HG03159 (cell line): ENCODE measurements at regions not wholly inside any gene's neighbourhood (a gene's known extent, or its start where the extent isn't known, plus 50 kb on each side); places are given as distances from the start of the nearest gene placed in this dataset.

Source experiments
- ATAC-seq: cut with Tn5 transposase; IDR thresholded peaks from one replicate; pipeline ENCODE4 v1.9.1; 2021; ENCODE audit warnings: mild to moderate bottlenecking, moderate library complexity; ENCODE audit not compliant: unreplicated experiment

GRCh38 chr16:79814124-79814523 lies 213.6 kb upstream of the MAF start:
- no peak for ATAC-seq

- no peak for ATAC-seq
These were observed 211.0 kb upstream of the MAF start for GRCh38 chr16:79811541-79811940.

DNA sequence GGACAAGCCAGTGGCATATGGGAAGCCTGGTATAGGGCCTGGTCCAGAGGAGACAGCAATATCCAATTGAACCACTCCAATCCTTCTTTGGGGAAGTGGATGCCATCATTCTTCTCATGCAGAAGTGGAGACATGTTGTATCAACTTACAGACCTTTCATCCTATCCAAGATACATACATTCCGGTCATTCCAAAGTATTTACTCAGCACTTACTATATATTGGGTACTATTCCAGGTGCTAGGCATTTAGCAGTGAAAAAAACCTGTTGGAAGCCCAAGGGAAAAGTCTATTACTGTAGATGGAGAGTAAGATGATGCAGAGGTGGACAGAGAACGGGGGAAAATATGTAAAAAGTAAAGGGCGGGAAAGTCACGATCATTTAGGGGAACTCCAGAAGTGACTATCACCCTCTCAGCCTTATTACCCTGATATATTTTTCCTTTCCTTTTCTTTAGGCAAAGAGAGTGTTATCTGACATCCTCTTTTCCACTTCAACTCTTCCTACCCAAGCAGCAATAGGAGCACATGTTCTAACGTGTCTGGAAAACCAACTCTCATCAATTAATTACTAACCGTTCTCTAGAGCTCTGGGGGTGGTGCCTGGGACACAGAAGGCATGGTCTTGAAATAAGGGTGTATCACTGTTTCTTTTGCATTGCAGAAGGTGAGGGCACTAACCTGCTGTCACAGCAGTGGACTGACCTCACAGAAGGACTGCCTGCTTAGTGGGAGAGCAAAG lies 210.1 kb upstream of the MAF start:
- ATAC-seq: no peak

DNA sequence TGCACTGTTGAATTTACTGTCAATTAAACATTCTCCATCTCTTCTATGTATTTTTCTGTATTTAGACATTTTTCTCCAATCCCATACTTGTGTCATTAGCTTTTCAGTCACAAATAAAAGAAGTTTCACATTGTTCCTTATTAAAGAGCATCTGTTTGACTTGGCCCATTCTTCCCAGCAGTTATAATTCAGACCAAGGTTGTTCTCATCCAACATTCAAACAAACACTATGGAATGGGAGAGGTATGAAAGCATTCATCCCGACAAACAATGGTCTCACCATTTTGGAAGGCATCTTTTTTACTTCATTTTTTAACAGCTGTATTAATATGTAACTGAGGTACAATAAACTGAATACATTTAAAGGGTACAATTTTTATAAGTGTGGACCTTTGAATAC lies 208.8 kb upstream of the MAF start:
- no peak for ATAC-seq

DNA sequence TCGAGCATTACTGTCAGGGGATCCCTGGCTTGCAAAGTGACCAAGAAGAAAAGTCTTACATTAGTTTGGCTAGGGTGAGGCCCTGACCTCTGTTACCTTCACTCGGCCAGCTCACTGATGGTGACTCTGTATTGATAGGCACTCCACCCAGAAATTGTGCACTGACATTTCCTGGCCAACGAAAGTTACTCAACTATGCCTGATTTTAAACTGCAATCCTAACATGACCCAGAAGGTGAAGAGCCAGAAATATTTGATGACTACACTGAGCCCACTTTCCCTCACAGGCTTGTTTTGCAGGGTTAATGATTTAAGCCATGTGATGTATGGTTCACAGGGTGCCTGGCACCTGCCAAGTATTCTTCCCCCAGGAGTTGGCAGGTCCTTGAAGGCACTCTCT lies 208.2 kb upstream of the MAF start:
- no peak for ATAC-seq

DNA sequence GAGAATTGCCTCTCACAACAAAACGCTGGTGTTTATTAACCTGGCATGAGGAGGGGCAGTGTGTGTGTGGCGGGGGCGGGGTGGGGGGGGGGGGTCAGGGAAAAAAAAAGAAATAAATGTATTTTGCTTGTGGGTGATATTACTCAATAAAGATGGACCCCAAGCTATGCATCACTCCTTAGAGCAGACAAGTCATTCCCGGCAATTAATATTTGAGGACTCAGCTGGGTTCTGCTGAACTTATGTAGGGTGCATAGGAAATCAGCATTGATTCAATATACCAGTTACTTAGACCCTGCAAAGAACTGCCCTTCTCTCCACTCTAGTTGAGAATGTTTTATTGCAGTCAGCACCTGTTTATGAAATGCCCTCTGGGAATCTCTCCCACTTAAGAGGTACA lies 206.2 kb upstream of the MAF start:
- ATAC-seq: no peak

GRCh38 chr16:79805621-79806020 lies 205.1 kb upstream of the MAF start:
- ATAC-seq: no peak

GRCh38 chr16:79801646-79802045 lies 201.1 kb upstream of the MAF start:
- no peak for ATAC-seq

- ATAC-seq: no peak
These were observed 199.6 kb upstream of the MAF start for GRCh38 chr16:79800016-79800608.

DNA sequence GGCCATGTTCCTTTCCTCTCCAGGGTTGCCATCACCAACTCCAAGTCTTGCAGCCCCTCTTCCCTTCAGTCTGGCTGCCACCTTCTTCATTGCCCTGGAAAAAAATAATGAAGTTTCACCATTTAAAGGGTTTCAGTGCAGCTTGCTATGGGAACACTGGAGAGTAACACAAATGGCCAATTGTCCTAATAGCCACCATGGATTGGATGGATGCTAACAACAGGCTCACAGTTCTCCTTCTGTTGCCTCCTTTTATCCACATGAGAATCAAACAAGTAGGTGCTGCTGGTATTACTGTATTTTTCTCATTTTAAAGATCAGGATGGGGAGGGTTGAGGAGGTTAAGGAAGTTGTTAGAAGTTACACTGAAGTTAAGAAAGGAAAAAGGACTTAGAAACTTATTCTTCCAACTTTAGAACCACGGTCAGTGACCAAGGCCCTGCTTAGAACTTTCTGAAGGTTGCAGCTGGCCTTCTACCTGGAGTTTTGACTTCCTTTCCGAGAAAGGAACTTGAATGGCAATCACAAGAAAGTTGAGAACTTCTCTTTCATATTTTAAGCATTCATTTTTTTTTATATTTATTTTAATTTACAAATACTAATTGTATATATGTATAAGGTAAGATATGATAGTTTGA lies 198.0 kb upstream of the MAF start:
- ATAC-seq: no peak

DNA sequence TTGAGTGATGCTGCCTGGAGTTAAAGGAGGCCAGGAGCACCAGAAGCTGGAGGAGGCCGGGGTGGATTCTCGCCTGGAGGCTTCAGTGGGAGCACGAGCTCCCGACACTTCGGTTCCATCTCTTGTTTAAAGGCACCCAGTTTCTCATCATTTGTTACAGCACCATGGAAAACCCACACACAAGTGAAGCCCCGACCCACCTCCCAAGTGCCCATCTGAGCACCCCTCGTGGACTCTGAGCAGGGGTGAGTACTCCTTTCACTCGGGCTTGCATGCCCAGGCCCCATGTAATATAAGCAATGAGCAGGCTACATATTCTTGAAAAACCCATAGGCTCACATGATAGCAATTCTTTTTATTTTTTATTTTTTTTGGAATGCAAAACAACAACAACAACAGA lies 196.9 kb upstream of the MAF start:
- no peak for ATAC-seq

- ATAC-seq: no peak
These were observed 195.0 kb upstream of the MAF start for GRCh38 chr16:79795556-79795955.

GRCh38 chr16:79794941-79795340 lies 194.4 kb upstream of the MAF start:
- ATAC-seq: no peak

GRCh38 chr16:79792664-79793351 lies 192.3 kb upstream of the MAF start:
- ATAC-seq: no peak

DNA sequence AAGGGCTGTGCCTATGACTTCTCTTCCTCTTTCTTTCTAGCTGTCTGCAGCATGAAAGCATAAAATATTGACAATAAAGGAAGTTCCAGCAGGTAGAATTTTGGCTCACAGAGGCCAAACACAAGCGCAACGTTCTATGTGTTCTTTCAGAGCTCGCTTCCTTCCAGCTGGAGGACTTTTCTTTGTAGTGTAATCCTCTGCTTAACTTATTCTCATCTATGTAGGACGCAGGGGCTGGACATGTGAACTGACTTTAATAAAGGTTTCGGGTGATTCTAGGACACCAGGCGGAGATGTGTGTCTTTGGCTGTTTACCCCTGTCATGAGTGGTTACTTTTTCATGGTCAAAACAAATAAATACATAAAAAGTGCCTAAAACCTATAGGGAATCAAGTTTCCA lies 191.5 kb upstream of the MAF start:
- ATAC-seq: no peak

GRCh38 chr16:79790854-79791253 lies 190.3 kb upstream of the MAF start:
- no peak for ATAC-seq

- ATAC-seq: no peak
These were observed 188.4 kb upstream of the MAF start for GRCh38 chr16:79788949-79789348.

GRCh38 chr16:79786389-79786788 lies 185.9 kb upstream of the MAF start:
- ATAC-seq: no peak

DNA sequence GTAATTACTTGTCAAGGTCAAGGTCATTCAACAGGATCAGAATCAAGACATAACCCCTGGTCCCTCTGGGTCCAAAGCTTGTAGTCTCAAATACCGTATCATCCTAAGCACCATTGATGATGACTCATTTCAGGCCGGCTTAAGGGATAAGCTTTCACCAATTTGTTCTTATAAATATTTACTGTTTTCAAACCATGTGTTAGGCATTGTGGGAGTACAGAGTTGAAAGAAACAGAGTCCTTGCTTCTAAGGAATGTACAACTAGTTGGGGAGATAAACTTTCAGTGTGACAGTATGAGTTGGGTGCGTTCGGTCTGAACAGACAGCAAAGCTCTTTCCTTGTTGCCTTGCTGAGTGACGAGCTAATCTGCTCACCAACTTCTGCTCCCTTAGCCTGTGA lies 183.5 kb upstream of the MAF start:
- ATAC-seq: no peak

GRCh38 chr16:79777679-79778078 lies 177.1 kb upstream of the MAF start:
- no peak for ATAC-seq

DNA sequence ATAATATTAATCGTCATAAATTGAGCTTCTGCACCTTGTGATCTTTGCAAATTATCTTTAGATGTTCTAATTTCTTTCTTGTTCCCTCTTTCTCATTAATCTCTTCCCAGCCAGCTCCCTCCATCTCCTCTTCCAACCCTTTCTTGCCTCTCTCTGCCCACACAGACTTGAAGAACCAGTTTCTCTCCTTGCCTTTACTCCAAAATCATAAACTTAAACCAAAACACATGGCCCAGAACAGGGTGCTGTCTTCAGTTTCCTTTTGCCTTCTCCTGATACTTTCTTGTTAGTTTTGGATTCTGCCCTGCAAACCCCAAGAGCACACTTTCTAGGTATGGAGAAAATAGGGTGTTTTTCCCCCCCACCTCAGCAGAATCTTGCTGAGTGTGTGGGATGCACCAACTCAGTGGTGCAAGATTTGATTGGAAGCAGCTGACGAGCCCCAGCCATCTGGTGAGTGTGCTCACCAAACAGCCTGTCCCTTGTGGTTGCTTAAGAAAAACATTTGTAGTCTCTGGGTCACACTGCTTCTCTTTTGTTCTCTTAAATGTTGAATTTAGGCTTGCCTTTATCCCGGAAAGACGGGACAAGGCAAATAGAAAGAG lies 175.8 kb upstream of the MAF start:
- no peak for ATAC-seq
